ENCODE measurements at regions not wholly inside any gene's neighbourhood (a gene's known extent, or its start where the extent isn't known, plus 50 kb on each side); places are given as distances from the start of the nearest gene placed in this dataset.

DNA sequence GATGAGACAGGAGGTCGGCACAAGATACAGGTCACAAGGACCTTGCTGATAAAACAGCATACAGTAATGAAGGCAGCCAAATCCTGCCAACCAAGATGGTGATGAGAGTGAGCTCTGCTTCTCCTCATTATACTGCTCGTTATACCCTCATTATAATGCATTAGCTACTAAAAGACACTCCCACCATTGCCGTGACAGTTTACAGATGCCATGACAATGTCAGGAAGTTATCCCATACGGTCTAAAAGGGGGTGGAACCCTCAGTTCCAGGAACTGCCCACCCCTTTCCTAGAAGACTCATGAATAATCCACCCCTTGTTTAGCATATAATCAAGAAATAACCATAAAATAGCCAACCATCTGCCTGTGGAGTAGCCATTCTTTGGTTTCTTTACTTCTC lies 224.2 kb downstream of the RBM43 start:
- intact Hi-C loops (cut with DNase I; ENCODE audit: low total_unique reads): no loop called here
- Histone ChIP-seq H3K27me3 (no peaks in the 10 kb centered on the region), H3K9me3 (no peaks in the 10 kb centered on the region), H3K4me3 (no peak overlapping the region), H3K36me3 (no peaks in the 10 kb centered on the region), H3K4me1 (no peaks in the 10 kb centered on the region), H3K27ac (no peak overlapping the region)
- no peak for DNase-seq
- TF ChIP-seq POLR2A (IDR thresholded peaks at IDR 0.05): no peak
- TF ChIP-seq, protein P1, sequence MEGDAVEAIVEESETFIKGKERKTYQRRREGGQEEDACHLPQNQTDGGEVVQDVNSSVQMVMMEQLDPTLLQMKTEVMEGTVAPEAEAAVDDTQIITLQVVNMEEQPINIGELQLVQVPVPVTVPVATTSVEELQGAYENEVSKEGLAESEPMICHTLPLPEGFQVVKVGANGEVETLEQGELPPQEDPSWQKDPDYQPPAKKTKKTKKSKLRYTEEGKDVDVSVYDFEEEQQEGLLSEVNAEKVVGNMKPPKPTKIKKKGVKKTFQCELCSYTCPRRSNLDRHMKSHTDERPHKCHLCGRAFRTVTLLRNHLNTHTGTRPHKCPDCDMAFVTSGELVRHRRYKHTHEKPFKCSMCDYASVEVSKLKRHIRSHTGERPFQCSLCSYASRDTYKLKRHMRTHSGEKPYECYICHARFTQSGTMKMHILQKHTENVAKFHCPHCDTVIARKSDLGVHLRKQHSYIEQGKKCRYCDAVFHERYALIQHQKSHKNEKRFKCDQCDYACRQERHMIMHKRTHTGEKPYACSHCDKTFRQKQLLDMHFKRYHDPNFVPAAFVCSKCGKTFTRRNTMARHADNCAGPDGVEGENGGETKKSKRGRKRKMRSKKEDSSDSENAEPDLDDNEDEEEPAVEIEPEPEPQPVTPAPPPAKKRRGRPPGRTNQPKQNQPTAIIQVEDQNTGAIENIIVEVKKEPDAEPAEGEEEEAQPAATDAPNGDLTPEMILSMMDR (IDR thresholded peaks at IDR 0.05): no peak

DNA sequence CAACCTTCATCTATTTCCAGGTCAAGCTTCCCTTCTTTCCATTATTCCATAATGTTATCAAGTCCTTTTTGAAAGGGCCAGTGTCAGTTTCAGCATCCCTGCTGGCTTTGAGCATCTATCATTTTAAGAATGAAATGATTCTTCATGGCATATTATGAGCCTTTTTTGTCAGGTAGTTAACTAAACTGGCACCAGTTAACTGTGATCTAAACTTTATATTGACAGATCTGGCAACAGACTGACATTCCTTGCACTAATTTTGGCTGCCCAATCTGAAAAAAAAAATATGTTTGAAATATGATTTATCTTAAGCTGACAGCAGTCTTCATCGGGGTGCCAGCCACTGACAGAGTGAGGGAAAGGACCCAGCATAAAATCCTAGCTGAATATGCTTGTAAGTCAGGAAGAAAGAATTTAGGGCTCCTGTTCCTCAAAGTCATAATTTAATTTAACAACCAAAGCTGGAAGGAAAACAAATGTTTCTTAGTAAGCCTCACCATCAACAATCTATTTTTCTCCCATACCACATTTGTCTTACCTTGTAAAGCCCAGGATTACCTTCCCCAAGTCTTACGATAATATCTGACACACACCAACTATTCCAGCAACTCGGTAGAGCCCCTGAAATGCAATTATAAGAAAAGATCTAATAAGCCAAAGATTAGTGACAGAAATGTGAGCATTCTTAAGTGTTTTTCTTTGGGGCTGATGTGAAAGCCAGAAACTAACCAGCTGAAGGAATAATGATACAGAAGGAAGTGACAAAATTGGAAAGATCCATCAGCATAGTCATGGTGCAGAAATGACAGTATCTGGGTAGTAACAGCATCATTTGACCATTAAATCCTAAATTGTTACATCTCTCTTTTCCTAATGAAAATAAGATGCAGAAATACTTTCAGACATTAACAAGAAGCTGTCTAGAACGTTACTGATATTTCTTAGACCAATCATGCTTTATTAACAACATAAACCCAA lies 228.1 kb downstream of the RBM43 start:
- TF ChIP-seq, protein P1 (IDR thresholded peaks at IDR 0.05): no peak
- TF ChIP-seq POLR2A (IDR thresholded peaks at IDR 0.05): no peak
- Histone ChIP-seq H3K9me3 (no peaks in the 10 kb centered on the region), H3K27ac (no peak overlapping the region), H3K36me3 (no peaks in the 10 kb centered on the region), H3K4me1 (no peaks in the 10 kb centered on the region), H3K27me3 (no peaks in the 10 kb centered on the region), H3K4me3 (no peak overlapping the region)
- no peak for DNase-seq
- intact Hi-C loops (cut with DNase I; ENCODE audit: low total_unique reads): no loop called here

DNA sequence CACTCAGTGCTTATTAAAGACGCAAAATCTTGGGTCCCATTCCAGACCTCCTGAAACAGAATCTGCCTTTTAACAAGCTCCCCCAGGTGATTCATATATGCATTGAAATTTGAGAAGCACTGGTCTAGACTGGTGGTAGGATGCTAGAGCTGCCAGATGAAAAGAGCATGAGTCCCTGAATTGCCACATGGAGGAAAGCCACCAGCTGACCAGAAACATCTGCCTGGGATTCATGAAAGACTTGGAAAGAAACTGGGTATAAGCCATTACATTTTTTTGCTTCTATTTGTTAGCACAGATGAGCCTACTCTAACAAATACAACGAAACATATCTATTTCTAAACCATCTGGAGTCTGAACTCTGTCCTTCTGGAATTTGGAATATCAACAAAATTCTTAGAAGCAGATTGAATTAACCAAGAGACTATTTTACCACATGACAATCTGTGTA lies 228.9 kb downstream of the RBM43 start:
- H3K9me3 ChIP-seq: no peaks in the 10 kb centered on the region
- DNase-seq: no peak
- no peaks in the 10 kb centered on the region for H3K36me3 ChIP-seq
- intact Hi-C loops (cut with DNase I; ENCODE audit: low total_unique reads): no loop called here
- H3K27ac ChIP-seq: no peak overlapping the region
- no peaks in the 10 kb centered on the region for H3K27me3 ChIP-seq
- no peaks in the 10 kb centered on the region for H3K4me1 ChIP-seq
- no peak overlapping the region for H3K4me3 ChIP-seq
- TF ChIP-seq POLR2A (IDR thresholded peaks at IDR 0.05): no peak
- TF ChIP-seq, protein P1 (IDR thresholded peaks at IDR 0.05): no peak

DNA sequence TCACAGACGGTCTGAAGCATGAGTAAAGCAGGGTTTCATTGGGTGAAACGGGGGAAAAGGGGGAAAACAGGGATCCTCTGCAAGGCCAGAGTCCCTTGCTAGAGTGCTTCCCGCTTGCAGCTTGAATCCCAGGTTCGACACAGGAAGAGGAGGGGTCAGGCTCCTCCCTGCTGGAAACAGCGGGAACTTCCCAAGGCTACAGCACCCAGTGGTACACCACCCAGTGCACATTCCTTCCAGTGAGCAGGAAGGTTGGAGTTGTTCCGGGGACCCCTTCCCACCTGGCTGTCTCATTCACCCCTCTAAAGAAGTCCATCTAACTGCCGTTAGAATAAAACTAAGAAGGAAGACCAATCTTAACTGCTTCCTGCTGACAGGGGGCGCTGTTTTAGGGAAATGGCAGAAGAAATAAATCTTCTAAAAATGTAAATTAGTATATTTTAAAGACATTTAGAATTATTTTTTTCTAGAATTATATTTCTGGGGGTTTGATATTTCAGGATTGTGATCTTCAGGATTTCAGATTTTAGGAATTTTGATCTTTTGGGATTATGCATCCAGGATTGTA lies 230.9 kb downstream of the RBM43 start:
- H3K4me3 ChIP-seq: no peak overlapping the region
- no peak for DNase-seq
- H3K27ac ChIP-seq: no peak overlapping the region
- TF ChIP-seq POLR2A (IDR thresholded peaks at IDR 0.05): no peak
- TF ChIP-seq, protein P1 (IDR thresholded peaks at IDR 0.05): no peak
- no peaks in the 10 kb centered on the region for H3K9me3 ChIP-seq
- no peaks in the 10 kb centered on the region for H3K27me3 ChIP-seq
- no peaks in the 10 kb centered on the region for H3K4me1 ChIP-seq
- no peaks in the 10 kb centered on the region for H3K36me3 ChIP-seq
- intact Hi-C loops (cut with DNase I; ENCODE audit: low total_unique reads): no loop called here
